GM23248 (cell line): ENCODE measurements at regions not wholly inside any gene's neighbourhood (a gene's known extent, or its start where the extent isn't known, plus 50 kb on each side); places are given as distances from the start of the nearest gene placed in this dataset.

ENCODE experiments used
- DNase-seq: peaks from one replicate; pipeline ENCODE4 v3.0.0-alpha.2; 2015
- H2AFZ ChIP-seq: fragments of 200-600 bp; sonication (generic); 2 replicates; pipeline ENCODE4 v1.6.1; 2016; ENCODE audit warnings: antibody characterized with exemption
- H3F3A ChIP-seq: fragments of 200-600 bp; sonication (generic); 2 replicates; pipeline ENCODE4 v1.6.1; 2016; ENCODE audit warnings: mild to moderate bottlenecking, antibody characterized with exemption, mixed run types; ENCODE audit not compliant: insufficient read depth
- H3K27ac ChIP-seq: fragments of 200-600 bp; sonication (generic); 2 replicates; pipeline ENCODE4 v1.5.1; 2016; ENCODE audit warnings: mild to moderate bottlenecking
- H3K27me3 ChIP-seq: fragments of 200-600 bp; sonication (generic); replicated peaks from 2 replicates; pipeline ENCODE4 v1.6.1; 2016; ENCODE audit warnings: mild to moderate bottlenecking; ENCODE audit not compliant: insufficient read depth
- H3K36me3 ChIP-seq: fragments of 200-600 bp; sonication (generic); 2 replicates; pipeline ENCODE4 v1.6.1; 2016; ENCODE audit warnings: low read depth, mild to moderate bottlenecking
- H3K4me1 ChIP-seq: fragments of 200-600 bp; sonication (generic); 2 replicates; pipeline ENCODE4 v1.6.1; 2016; ENCODE audit warnings: mild to moderate bottlenecking; ENCODE audit not compliant: insufficient read depth
- H3K4me2 ChIP-seq: fragments of 200-600 bp; sonication (generic); one replicate; pipeline ENCODE4 v1.6.1; 2016; ENCODE audit warnings: mild to moderate bottlenecking; ENCODE audit not compliant: unreplicated experiment
- H3K4me3 ChIP-seq: fragments of 200-600 bp; sonication (generic); 2 replicates; pipeline ENCODE4 v1.5.1; 2016; ENCODE audit warnings: mild to moderate bottlenecking
- H3K79me2 ChIP-seq: fragments of 200-600 bp; sonication (generic); 2 replicates; pipeline ENCODE4 v1.6.1; 2016; ENCODE audit warnings: mild to moderate bottlenecking; ENCODE audit not compliant: insufficient read depth
- H3K9ac ChIP-seq: fragments of 200-600 bp; sonication (generic); 2 replicates; pipeline ENCODE4 v1.6.1; 2016; ENCODE audit warnings: mild to moderate bottlenecking
- H3K9me2 ChIP-seq: fragments of 200-600 bp; sonication (generic); 2 replicates; pipeline ENCODE4 v1.6.1; 2016; ENCODE audit warnings: mixed run types, mild to moderate bottlenecking, moderate library complexity; ENCODE audit not compliant: insufficient read depth
- H3K9me3 ChIP-seq: fragments of 200-600 bp; sonication (generic); one replicate; pipeline ENCODE4 v1.6.1; 2017; ENCODE audit warnings: low read depth
- H4K20me1 ChIP-seq: fragments of 200-600 bp; sonication (generic); 2 replicates; pipeline ENCODE4 v1.6.0; 2016; ENCODE audit not compliant: insufficient read depth
- EZH2 ChIP-seq: fragments of 200-600 bp; sonication (generic); IDR thresholded peaks from 2 replicates; pipeline ENCODE4 v1.6.1; 2018; ENCODE audit warnings: antibody characterized with exemption, mild to moderate bottlenecking; ENCODE audit not compliant: insufficient read depth, poor library complexity, severe bottlenecking
- EZH2phosphoT487 ChIP-seq: fragments of 200-600 bp; sonication (generic); IDR thresholded peaks from 2 replicates; pipeline ENCODE4 v1.6.1; 2018; ENCODE audit warnings: antibody characterized with exemption, moderate library complexity, mild to moderate bottlenecking, low read depth; ENCODE audit not compliant: insufficient read depth
- WGBS, 2 experiments: methylation state at CpG; one replicate each; pipeline ENCODE4 v1.1.6; 2015 to 2017; ENCODE audit warnings: low lambda C conversion rate in 2 of 2, low coverage in 1 of 2; ENCODE audit errors: missing lambda C conversion rate in 2 of 2; 5-methylcytosine and 5-hydroxymethylcytosine counted together
- in situ Hi-C: fragments of 300-500 bp; cut with MboI; formaldehyde crosslinking; loops from 2 replicates; pipeline ENCODE4 v1.15.0; 2020

DNA sequence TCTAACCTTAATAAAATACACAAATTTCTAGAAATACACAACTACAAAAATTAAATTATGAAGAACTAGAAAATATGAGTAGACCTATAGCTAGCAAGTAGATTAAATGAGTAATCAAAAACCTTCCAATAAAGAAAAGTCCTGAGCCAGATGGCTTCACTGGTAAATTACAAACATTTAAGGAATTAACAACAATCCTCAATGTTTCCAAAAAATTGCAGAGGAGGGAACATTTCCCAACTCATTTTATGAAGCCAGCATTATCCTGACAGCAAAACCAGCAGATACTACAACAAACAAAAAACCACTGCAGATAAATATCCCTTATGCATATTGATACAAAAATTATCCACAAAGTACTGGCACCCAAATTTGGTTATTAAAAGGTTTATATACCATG is 230.9 kb downstream of the COG6 start:
- Histone ChIP-seq H3F3A (no peaks in the 10 kb centered on the region), H3K9ac (no peak overlapping the region), H3K9me2 (no peaks in the 10 kb centered on the region), H3K9me3 (no peaks in the 10 kb centered on the region), H3K27me3 (no peaks in the 10 kb centered on the region), H3K4me3 (no peak overlapping the region), H4K20me1 (no peaks in the 10 kb centered on the region), H3K4me2 (no peak overlapping the region), H3K4me1 (no peaks in the 10 kb centered on the region), H2AFZ (no peak overlapping the region), H3K79me2 (no peaks in the 10 kb centered on the region), H3K27ac (no peak overlapping the region), H3K36me3 (no peaks in the 10 kb centered on the region)
- DNase-seq: no peak
- TF ChIP-seq EZH2: no peak
- TF ChIP-seq EZH2phosphoT487: no peak
- in situ Hi-C loops: no loop called here

DNA sequence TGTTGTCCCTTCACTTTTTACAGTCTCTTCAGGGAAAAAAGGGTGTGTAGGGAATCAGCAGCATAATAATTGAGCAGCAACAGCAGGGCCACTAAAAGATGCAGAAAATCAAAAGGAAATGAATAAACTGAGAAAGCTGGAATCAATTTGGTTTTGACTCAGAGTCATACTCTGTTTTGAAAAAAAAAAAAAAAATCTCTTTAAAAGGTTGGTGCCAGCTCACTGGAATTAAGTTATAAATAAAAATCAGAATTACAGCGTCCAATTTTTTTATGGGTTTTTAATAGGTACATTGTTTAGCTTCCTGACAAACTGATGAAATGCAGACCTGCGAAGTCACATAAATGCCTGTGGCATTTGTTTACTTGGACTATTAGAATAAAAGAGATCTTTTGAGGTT is 231.9 kb downstream of the COG6 start:
- H3K9me2 ChIP-seq: no peaks in the 10 kb centered on the region
- TF ChIP-seq EZH2: no peak
- no peak for TF ChIP-seq EZH2phosphoT487
- no peaks in the 10 kb centered on the region for H4K20me1 ChIP-seq
- no peaks in the 10 kb centered on the region for H3K4me1 ChIP-seq
- H3K4me3 ChIP-seq: no peak overlapping the region
- WGBS, 2 experiments: 4% methylated on average over 2 of the region's 2 CpGs
- no peaks in the 10 kb centered on the region for H3F3A ChIP-seq
- H3K27ac ChIP-seq: no peak overlapping the region
- no peaks in the 10 kb centered on the region for H3K27me3 ChIP-seq
- H3K4me2 ChIP-seq: no peak overlapping the region
- H3K36me3 ChIP-seq: no peaks in the 10 kb centered on the region
- no peak overlapping the region for H2AFZ ChIP-seq
- H3K79me2 ChIP-seq: no peaks in the 10 kb centered on the region
- H3K9ac ChIP-seq: no peak overlapping the region
- peak; percentile 9 for DNase-seq
- in situ Hi-C loops: no loop called here
- no peaks in the 10 kb centered on the region for H3K9me3 ChIP-seq

DNA sequence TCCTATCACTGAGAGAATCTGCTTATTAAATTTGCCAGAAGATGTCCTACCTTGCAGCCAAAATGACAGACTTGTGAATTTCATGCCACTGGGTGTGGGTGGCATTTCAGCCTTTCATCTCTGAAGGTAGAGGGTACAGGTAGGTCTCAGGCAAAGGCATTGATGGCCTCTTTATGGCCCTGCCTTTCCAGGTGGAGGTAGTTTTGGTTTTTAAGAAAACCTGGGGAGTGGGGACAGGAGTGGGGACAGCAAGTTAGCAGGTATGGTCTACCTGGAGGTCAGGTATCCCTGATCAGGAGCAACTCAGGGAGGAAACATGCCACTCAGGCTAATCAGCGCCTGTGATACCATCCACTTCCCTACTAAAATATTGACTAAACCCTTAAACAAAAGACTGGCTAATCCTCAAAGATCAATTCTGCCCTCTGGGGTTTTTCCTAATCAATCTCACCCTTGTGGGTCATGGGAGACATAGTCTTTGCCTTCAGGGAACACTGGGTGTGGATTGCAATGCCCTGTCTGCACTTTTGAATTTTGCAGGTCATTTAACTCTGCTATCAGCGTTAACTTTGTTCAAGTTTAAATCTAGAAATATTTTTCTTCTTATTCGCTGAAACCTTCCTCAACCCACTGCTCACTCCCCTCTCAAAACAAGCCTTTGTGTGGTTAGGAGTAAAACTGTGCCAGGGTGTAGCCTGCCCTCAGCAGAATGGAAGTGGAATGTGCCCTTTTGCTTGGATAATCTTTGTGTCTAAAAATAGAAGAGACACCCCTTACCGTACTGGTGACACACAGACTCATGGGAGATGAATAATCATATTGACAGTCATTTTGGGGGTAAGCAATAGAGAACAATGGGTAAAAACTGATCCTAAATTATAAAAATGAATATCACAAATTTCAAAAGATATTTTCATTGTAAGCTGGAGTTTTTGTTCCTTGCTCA is 233.7 kb downstream of the COG6 start:
- TF ChIP-seq EZH2 (no peak), EZH2phosphoT487 (no peak)
- Histone ChIP-seq H3K79me2 (no peaks in the 10 kb centered on the region), H3K9me3 (no peaks in the 10 kb centered on the region), H3K27ac (no peak overlapping the region), H3K4me3 (no peak overlapping the region), H3K4me1 (no peaks in the 10 kb centered on the region), H3K27me3 (no peaks in the 10 kb centered on the region), H3K4me2 (no peak overlapping the region), H3K9me2 (no peaks in the 10 kb centered on the region), H4K20me1 (no peaks in the 10 kb centered on the region), H2AFZ (no peak overlapping the region), H3K9ac (no peak overlapping the region), H3K36me3 (no peaks in the 10 kb centered on the region), H3F3A (no peaks in the 10 kb centered on the region)
- in situ Hi-C loops: no loop called here
- 71 to 73% methylated on average over 4 of the region's 4 CpGs for WGBS, 2 experiments
- no peak for DNase-seq

DNA sequence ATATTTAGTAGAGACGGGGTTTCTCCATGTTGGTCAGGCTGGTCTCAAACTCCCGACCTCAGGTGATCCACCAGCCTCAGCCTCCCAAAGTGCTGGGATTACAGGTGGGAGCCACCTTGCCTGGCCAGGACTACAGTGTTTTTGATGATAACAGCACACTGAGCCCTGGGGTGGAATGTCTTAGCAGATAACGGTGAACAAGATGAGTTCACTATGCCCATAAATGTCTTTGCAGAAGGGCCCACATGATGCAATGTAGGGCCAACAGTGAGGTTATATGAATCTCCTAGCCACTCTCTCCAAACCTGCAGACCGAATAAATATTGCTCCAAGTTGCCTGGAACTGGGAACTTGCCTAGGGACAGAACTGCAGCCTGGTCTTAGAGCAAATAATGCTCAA is 235.1 kb downstream of the COG6 start:
- Histone ChIP-seq H3K4me1 (no peaks in the 10 kb centered on the region), H3K9ac (no peak overlapping the region), H3K9me2 (no peaks in the 10 kb centered on the region), H3K27me3 (no peaks in the 10 kb centered on the region), H3K79me2 (no peaks in the 10 kb centered on the region), H2AFZ (no peak overlapping the region), H3K4me3 (no peak overlapping the region), H3K36me3 (no peaks in the 10 kb centered on the region), H3F3A (no peaks in the 10 kb centered on the region), H3K9me3 (no peaks in the 10 kb centered on the region), H3K4me2 (no peak overlapping the region), H3K27ac (no peak overlapping the region), H4K20me1 (no peaks in the 10 kb centered on the region)
- no peak for DNase-seq
- 66 to 72% methylated on average over 4 of the region's 4 CpGs for WGBS, 2 experiments
- no peak for TF ChIP-seq EZH2
- no peak for TF ChIP-seq EZH2phosphoT487
- in situ Hi-C loops: no loop called here
